HG02973 (cell line): ENCODE measurements at regions not wholly inside any gene's neighbourhood (a gene's known extent, or its start where the extent isn't known, plus 50 kb on each side); places are given as distances from the start of the nearest gene placed in this dataset.

Experiments used
- ATAC-seq: cut with Tn5 transposase; IDR thresholded peaks from one replicate; pipeline ENCODE4 v1.9.1; 2021; ENCODE audit warnings: moderate library complexity; ENCODE audit not compliant: unreplicated experiment

DNA sequence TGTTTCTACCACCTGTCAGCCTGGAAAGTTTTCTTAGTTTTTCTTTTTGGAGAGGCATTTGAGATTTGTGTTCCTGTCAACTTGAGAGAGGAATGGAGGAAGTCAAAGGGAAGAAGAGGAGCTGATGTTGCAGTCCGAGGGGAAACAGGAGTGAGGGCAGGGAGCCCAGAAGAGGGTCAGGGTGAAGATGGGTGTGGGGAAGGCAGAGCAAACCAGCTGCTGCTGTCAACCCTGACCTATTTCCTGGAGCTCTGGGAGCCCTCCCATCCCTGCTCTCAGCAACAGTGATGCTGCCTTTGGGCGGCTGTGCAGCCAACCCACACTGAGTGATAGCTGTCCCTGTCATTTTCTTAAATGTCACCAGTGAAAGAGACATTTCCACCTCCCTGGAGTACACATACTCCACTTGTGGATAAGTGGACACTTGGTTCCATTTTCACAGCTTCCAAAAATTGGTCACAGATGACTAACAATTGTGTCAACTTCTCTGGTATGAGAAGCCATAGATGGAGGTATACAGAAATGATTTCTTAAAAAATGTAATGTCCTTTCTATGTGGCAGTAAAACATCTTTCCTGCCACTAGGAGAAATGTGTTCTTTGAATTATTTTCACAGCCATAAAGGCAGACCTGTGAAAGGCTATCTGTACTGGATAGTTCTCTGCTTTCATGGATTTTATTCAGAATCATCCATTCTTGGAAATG is 556.3 kb upstream of the TBL1XR1 start:
- ATAC-seq = no peak

DNA sequence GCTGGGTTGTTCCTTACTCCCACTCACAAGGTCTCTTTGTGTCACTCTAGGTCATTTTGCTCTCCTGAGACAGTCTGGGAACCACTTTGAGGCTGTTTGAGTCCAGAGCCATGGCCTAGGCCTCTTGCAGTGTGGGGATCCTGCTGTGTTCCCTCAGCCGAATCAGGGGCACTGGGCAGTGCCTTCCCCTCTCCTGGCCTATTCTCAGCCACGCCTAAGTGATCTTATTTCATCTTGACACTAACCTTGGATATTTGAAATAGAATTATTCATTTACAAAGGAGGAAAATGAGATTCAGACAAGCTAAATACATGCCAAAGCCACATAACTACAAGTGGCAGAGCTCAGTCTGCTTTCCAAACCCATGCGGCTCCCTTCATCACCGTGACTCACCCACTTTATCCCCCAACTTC is 557.2 kb upstream of the TBL1XR1 start:
- ATAC-seq = no peak

DNA sequence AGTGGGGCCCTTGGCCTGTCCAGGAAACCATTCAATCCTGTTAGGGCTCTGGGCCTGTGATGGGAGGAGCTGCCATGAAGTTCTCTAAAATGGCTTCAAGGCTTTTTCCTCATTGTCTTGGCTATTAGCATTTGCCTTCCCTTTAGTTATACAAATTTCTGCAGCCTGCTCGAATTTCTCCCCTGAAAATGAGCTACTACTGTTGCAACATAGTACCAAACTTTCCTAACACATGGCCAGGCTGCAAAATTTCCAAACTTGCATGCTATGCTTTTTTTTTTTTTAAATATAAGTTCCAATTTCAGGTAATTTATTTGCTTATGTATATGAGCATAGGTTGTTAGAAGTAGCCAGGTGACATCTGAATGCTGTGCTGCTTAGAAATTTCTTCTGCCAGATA is 560.8 kb upstream of the TBL1XR1 start:
- no peak for ATAC-seq

DNA sequence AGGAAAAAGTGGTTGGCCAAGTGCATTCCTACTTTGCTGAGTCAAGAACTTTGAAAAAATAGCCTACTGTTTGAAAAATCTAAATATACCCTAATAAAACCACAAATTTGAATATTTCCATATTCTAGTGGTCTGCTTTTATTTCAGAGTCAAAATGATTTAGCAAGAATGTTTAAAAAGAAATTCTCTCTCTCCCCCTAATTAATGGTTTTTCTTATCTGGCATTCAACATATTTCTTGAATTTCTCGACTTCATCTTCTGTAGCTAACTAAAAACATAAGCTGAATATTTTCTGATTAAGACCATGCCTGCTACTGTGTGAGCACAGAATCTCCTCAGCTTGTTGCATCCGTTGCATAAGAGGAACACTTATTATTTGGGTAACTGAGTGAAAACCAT is 563.5 kb upstream of the TBL1XR1 start:
- ATAC-seq = no peak

DNA sequence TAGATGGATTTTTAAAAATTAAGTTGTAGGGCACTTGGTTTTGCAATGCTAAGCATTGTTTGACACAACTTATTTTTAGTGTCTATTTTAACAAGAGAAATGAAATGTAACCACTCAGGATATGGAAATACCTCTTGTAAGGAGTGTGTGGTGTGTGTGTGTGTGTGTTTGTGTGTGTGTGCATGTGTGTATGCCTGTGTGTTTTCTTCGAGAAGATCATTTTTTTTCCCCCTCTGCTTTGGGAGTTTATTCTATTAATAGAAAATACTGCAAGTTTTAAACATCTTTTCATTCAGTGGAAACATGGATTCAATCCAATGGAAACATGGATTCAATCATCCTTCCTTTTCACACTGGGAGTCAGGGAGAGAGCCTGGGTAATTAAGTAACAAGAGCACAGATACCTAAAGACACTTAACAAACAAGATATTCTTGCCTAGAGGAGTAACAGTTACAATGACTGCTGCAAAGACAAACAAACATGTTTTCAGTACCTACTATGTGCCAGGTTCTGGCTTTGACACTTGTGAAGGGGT is 567.2 kb upstream of the TBL1XR1 start:
- ATAC-seq = no peak

DNA sequence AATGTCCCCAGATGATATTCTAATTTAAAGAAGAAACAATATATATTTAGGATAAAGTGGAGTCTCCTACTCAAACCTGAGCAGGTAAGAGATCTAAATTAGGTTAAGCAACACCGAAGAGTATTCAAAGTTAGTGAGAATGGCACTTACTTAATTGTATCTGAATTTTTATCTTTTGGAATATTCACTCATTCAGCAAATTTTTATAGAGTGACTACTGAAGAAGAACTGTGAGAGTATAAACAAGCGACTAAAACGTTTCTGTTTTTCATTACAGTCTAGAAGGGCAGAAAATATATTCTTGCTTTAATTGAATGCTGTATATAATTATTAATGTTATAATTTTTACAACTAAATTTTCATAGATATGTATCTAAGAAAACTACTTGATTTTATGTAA is 567.7 kb upstream of the TBL1XR1 start:
- no peak for ATAC-seq

DNA sequence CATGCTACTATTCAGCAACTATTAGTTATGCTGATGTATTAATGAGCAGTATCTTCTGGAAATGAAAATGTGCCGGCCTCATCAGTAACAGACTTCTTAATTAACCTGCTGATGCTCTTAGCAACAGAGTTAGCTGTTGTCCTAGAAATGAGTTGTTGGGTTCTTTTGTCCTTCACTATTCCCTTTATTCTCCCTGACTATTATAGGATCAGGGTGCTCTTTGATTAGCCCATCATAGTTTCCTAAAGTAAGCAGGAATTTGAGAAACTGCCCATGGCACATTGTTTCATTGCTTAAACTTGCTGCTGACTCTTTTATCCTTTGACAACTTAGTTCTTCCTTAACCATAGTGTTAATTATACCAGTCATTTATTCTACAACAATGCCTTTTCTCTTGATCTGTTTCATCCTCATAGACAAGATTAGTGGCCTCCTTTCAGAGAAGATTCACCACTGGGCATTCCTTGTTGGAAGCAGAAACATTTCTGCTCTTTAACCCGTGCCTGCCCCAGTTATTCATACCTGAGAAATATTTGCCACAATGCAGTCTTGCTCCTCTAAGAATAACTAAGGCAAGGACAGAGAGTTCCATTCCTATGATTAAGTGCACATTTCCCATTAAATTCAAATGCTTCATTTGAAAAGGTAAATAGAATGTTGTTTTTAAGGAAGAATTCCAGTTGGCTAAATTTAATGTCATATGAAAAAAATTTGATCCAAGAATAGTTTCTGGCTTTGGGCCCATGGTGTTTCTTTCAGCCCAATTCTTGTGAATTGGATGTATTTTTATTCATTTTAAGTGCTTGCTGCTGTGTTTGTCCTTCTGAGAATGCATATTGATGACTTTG is 573.3 kb upstream of the TBL1XR1 start:
- no peak for ATAC-seq

DNA sequence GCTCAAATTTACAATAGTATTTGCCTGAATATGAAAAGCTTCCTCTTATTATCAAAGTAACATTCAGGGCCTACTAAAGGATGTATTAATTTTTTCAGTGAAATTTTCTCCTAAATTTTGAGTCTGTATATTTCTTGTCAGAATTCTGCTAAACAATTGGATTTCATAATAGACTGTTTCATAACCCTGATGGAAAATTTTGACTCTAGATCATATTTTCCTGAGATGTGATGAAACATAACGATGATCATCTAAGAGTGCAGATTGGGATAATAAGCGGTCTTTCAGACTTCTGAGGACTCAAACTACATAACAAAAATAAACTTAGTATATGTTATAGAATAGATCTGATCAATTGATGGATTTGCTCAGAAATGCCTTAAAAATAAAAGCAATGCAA is 574.5 kb upstream of the TBL1XR1 start:
- no peak for ATAC-seq

DNA sequence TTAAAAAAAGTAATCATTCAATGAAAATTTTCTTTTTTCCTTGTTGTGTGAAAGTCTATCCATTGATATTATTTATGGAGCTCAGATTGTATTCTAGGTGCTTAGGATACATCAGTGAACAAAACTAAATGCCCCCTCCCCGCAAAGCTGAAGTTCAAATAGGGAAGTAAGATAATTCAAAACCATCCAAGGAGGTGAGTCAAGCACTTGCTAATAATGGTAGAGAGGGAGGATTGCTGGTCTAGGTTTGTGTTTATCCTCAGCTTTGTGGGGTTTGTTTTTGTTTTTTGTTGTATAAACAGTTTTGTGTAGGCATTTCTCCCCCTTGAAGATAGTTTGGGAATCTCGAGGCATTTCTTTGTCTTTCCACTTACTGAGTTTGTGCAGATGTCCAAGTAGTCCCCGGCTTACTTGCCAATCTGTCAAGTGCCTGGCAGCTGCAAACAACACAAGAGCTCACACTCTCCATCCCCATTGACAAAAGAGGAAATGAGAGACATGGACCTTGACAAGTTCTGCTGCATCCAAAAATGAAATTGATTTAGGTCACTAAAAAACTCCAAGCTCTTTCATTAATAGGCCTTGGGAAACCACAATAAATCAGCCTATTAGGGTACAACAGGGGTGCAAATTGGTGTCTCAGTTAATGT is 575.8 kb upstream of the TBL1XR1 start:
- no peak for ATAC-seq

DNA sequence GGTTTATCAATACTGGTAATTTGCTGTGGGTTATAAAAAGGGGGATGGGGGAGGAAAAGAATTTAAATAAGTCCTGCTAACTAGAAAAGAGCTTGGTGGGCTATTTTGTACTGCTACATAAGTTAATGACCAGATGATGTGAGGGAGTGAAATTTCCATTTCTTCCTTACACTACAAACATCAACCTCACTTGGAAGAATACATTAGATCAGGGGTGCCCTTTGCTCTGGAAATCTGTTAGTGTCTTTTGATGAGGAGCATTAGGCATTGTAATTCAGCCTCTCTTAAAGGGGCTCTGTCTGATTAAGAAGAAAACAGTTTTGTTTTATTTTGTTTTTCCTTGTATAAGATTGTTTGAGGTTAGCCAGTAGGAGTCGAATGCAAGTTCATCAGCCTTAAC is 576.4 kb upstream of the TBL1XR1 start:
- ATAC-seq = no peak

DNA sequence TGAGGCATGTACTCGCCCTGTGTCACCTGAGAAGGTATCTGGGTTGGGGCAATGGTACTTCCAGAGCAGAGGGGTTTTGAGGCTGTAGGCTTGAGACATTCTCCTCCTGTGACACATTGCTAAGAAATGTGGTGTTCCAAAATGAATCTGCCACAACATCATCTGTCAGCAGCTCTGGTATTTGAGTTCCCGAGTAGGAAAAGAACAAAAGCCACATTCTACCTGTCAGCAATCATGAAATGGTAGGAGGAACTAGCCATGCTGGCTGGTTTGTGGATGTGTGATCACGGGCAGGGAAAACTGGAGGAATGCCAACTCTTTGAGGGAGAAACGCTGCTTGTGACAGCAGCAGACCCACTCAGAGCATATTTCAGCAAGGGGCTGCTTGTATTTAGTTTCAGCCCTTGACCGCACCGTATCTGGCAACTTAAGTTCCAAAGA is 579.4 kb upstream of the TBL1XR1 start:
- no peak for ATAC-seq

DNA sequence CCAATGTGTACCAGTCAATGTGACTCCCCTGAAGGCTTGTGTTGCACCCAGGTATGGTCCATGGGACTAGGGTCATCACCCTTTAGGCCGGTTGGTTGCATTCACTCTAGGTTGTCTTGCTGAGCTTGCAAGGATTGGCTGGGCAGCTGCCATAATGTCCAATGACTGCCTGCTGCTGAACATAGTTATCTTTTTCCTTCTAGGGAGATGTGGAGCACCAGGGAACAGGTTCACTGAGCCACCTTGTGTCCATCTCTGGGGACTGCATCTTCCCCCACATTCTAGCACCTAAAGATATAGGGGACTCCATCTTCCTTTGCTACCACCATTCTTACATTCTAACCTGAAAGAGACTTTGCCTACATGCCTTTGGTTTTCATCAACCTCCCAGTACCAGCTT is 580.4 kb upstream of the TBL1XR1 start:
- peak; percentile 86 for ATAC-seq

DNA sequence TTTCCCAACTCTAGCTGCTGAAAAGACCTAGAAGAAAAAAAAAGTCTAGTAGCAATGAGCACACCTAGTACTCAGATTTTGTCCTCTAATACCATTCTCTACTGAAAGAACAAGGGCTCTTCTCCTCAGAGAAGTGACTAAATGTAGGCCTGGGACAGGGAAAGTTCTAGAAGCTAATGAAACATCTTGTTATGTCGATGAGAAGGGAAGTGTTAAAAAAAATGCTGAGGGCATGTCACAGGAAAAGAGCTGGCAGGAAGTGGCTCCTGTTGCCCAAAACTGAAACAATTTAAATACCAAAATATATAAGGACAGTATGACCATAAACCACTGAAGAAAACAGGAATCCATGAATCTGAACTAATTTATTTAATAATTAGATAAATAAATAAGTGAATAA is 581.4 kb upstream of the TBL1XR1 start:
- no peak for ATAC-seq

DNA sequence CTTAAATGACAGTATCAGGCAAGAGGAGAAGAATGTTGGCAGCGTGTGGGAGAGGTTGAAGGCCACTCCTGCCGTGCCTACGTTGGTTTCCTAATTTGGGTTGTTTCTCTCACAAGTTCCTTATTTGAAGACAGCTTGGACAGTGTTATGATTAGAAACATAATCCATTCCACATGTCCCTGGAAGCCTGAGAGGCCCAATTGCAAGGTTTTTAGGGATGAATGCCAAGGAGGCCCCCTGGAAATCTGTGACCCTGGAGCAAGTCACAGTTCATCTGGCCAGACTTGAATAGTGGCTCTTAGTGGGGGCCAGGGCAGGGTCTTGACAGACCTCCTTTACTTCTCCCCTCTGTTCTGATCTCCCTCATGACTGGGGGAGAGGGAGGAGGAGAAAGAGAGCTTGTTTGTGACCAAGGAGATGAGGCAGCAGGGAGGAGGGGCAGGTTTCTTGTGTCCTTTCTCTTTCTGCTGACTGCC is 584.4 kb upstream of the TBL1XR1 start:
- no peak for ATAC-seq

DNA sequence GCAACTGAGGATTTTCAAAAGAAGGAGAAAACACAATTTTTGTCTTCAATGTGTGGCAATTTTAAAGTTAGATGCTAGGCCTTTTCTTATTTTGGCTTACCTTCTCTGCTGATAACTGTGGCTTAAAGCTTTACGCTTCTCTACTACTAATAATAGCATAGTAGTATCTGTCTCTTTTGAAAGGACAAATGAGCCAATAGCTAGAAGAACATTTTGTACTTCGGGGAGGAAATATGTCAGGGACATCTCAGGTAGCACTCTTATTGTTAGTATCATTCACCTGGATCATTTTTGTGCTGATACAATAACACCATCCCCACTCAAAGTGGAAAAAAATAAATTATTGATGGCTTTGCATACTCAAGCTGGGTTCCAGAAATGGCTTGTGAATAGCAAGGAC is 586.1 kb upstream of the TBL1XR1 start:
- no peak for ATAC-seq

DNA sequence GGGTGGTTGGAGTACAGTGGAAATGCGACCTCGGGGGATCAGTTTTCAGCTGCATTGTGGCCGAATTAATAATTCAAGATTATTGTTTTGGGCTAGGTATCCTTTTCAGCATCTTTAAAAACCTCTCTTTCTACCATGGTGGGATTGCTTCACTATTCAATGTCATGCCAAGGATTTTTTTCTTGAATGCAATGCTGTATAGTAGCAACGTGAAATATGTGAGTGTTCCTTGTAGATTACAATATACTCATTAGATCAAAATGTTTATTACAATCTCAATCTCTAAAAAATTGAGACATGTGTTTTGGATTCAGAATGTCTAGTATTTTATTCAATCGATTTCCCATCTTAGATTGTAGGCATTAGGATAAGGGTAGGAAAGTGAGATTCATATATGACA is 586.5 kb upstream of the TBL1XR1 start:
- no peak for ATAC-seq

DNA sequence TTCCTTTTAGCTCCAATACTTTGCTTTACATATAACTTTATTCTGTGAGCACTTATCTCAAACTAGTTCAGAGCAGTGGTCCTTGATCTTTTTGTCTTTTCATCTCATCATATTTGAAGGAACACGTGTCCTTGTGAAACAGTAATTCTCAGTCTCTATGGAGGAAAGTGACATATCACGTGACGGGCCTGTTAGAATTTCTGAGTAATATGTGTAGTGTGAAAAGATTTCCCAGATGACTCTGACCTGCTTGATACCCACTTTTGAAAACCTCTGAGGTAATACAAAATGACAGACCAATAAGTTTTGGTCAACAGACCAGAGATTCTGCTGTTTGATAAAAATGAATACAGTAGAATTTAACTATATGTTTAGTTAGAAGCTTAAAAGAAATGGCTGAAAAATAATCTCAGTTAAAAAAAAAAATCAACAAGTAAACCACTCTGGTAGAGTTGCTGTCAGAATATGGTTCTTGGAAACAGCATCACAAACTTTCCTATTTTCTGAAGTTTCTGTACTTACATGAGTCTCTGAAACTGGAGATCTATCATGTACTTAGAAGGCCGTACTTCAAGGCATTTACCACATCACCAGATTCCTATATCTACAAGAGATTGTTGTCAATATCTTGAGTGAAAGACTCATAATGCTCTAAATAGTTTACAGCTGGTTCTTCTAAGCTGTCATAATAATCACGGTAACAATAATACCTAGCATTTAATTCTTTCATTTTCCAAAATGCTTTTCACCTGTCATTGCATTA is 590.2 kb upstream of the TBL1XR1 start:
- ATAC-seq = no peak

DNA sequence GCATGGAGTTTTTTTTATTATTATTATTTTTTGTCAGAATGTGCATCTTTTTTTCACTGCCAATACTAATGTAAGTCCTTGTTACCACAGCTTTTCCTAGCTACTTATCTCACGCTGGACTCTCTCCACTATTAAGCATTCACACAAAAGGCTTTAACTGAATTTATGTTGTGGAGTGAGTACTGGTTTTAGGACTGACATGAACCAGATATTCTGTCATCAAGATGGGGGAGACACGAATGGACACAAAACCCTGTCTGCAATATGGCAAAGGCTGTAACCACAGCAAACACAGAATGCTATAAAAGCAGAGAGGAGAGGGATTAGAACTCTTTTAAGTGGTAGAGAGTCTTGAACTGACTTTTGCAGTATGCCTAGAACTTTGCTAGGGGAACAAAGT is 592.2 kb upstream of the TBL1XR1 start:
- ATAC-seq = no peak

DNA sequence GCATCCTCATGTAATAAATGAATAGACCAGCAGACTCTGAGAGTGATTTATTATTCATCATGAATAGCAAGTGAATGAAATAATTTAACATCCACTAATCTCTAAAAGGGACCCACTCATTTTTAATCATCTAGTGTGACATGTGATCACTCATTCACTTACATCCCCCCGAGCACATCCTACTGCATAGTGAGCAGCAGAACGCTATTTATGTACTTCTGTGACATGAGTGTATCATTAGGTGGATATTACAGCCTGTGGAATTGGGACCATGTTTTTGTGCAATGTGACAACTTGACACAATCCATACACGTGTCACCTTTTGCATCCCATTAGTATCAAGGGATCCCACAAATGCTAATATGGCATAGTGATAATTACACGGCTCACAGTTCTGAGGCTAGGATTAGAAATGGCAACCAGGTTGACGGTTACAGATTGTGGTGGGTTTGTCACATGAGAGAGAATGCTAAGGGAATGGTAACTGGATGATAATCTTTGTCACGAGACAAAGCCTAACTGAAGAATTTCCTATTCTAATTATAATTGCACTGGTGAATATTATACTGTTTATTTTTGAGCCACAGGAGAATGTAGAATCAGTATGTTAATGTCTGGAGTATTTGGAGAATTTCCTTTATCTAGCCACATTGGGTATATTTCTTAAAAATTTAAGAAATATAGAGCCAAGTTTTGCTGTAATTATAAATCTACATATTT is 595.2 kb upstream of the TBL1XR1 start:
- no peak for ATAC-seq

DNA sequence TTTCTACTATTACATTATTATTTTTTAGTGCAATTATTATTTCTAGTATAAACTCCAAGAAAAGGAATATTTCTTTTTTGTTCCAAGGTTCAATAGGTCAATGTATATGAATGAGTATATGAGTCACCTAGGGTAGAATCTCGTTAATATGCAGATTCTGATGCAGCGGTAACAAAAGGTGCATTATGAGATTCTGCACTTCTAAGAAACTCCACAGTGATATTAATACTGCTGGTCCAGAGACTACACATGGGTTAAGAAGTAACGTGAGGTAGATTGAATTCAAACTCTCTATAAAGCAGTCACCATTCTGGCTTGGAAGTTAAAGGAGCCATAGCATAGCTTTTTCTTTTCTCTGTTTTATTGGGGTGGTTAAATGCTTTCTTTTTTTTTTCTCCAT is 596.2 kb upstream of the TBL1XR1 start:
- no peak for ATAC-seq
